Calu3 (cell line): ENCODE measurements at regions not wholly inside any gene's neighbourhood (a gene's known extent, or its start where the extent isn't known, plus 50 kb on each side); places are given as distances from the start of the nearest gene placed in this dataset.

Experiments
- BruUV-seq: library from RNA; stranded (reverse); fragments of 400-500 nt; replicated peaks from 2 replicates; lab custom pipeline; 2021; lab: Mats Ljungman, UMichigan
- CTCF ChIA-PET: fragments of 300-600 bp; sonication (Branson Sonifier 250); formaldehyde crosslinking; loops from one replicate; lab custom pipeline; 2022; ENCODE audit warnings: antibody characterized with exemption; lab: Charles Lee
- DNase-seq: peaks from one replicate; pipeline ENCODE4 v3.0.0; 2022
- H3K27ac Mint-ChIP-seq: one replicate; pipeline ENCODE4 v1.8.0; 2022; ENCODE audit warnings: mixed read lengths; ENCODE audit not compliant: unreplicated experiment
- H3K27me3 Mint-ChIP-seq: one replicate; pipeline ENCODE4 v1.8.0; 2022; ENCODE audit warnings: mixed read lengths; ENCODE audit not compliant: unreplicated experiment
- H3K36me3 Mint-ChIP-seq: one replicate; pipeline ENCODE4 v1.8.0; 2022; ENCODE audit warnings: mild to moderate bottlenecking, moderate library complexity, mixed read lengths; ENCODE audit not compliant: insufficient read depth, unreplicated experiment
- H3K4me1 Mint-ChIP-seq: one replicate; pipeline ENCODE4 v1.8.0; 2022; ENCODE audit warnings: mild to moderate bottlenecking, low read depth, mixed read lengths; ENCODE audit not compliant: unreplicated experiment
- H3K4me3 Mint-ChIP-seq: one replicate; pipeline ENCODE4 v1.8.0; 2022; ENCODE audit warnings: mild to moderate bottlenecking, low read depth, moderate library complexity, mixed read lengths; ENCODE audit not compliant: unreplicated experiment
- H3K9me3 Mint-ChIP-seq: one replicate; pipeline ENCODE4 v1.8.0; 2022; ENCODE audit warnings: low read depth, mixed read lengths; ENCODE audit not compliant: unreplicated experiment
- intact Hi-C: fragments of 100-400 bp; cut with micrococcal nuclease; formaldehyde crosslinking; loops from one replicate; pipeline ENCODE4 v1.10.0; 2022; ENCODE audit not compliant: unreplicated experiment
- TF ChIP-seq, protein P1 (sequence below): fragments of 200-600 bp; IDR thresholded peaks from one replicate; pipeline ENCODE4 v1.8.0; 2022; ENCODE audit warnings: antibody characterized with exemption; ENCODE audit not compliant: unreplicated experiment

DNA sequence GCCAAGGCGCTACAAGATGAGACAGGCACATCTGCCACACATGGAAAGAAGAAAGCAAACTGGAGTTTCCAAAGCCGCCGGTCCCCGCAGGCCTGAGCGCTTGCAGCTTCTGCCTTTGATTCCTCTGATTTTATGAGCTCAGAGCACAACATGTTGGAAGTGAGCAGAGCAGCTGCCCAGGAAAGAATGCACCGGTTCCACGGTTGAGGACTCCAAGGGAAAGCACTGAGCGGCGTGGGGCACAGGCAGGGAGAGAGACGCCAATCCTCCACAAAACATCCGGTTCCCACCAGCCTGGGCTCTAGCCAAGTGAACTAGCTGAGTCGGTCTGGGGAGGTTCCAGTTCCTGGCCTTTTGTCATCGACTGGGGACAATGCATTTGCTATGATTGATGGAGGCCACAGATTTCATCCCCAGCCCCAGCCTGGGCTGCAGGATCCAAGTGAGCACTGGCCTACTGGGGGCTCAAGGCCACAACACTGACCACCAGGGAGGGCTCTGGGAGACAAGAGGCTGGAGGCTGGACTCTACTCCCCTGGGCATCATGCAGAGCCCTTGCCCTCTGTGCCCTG is 253.1 kb upstream of the IRF2BP2 start:
- no peak for DNase-seq
- peaks cover 56% of the 10 kb centered on the region for H3K4me1 Mint-ChIP-seq
- H3K27me3 Mint-ChIP-seq: no peaks in the 10 kb centered on the region
- TF ChIP-seq, protein P1, sequence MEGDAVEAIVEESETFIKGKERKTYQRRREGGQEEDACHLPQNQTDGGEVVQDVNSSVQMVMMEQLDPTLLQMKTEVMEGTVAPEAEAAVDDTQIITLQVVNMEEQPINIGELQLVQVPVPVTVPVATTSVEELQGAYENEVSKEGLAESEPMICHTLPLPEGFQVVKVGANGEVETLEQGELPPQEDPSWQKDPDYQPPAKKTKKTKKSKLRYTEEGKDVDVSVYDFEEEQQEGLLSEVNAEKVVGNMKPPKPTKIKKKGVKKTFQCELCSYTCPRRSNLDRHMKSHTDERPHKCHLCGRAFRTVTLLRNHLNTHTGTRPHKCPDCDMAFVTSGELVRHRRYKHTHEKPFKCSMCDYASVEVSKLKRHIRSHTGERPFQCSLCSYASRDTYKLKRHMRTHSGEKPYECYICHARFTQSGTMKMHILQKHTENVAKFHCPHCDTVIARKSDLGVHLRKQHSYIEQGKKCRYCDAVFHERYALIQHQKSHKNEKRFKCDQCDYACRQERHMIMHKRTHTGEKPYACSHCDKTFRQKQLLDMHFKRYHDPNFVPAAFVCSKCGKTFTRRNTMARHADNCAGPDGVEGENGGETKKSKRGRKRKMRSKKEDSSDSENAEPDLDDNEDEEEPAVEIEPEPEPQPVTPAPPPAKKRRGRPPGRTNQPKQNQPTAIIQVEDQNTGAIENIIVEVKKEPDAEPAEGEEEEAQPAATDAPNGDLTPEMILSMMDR: no peak
- peaks cover 10% of the 10 kb centered on the region for H3K36me3 Mint-ChIP-seq
- H3K4me3 Mint-ChIP-seq: no peak overlapping the region
- BruUV-seq: no TSS peak
- intact Hi-C loops: loop anchor here (5.0 kb wide), 1 partner anchor 251 kb away; the partner anchor contains the start of gene IRF2BP2
- H3K27ac Mint-ChIP-seq: no peak overlapping the region
- H3K9me3 Mint-ChIP-seq: no peaks in the 10 kb centered on the region
- CTCF ChIA-PET: interaction anchor here (0.5 kb wide), 1 partner anchor 16 kb away, joined by 4 read pairs; no protein-coding TSS in a partner anchor

DNA sequence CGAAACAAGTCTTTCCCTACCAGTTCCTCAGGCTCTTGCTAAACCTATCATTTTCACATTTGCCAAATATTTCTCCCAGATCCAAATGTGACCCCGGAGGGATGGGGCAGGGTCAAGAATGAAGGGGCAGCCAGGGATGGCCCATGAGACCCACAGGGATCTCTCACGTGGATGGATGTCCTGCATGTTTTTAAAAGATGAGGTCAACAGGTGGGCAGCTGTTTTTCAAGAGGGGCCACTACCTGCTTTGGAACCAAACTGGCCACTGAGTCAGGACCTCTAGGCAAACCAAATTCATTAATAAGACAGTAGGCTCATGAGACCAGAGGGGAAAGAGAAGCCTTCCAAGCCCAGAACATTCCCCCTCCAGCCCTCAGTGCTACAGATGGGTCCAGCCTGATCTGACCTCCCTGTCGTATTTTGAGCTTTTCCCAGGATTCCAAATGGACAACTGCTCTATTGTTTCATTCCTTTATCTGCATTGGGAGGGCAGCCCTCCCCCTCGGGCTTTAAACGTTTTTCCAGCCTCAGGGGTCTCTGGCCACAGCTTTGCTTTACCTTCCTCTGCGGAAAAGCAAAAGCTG is 252.5 kb upstream of the IRF2BP2 start:
- Mint-ChIP-seq H3K27me3 (no peaks in the 10 kb centered on the region), H3K4me1 (peaks cover 55% of the 10 kb centered on the region), H3K36me3 (peaks cover 10% of the 10 kb centered on the region), H3K4me3 (no peak overlapping the region), H3K27ac (no peak overlapping the region), H3K9me3 (no peaks in the 10 kb centered on the region)
- no peak for DNase-seq
- TF ChIP-seq, protein P1: no peak
- intact Hi-C loops: loop anchor here (5.0 kb wide), 1 partner anchor 250 kb away; the partner anchor contains the start of gene IRF2BP2
- BruUV-seq: no TSS peak
- CTCF ChIA-PET: interaction anchor here (0.6 kb wide), 1 partner anchor 234 kb away, joined by 4 read pairs; no protein-coding TSS in a partner anchor

DNA sequence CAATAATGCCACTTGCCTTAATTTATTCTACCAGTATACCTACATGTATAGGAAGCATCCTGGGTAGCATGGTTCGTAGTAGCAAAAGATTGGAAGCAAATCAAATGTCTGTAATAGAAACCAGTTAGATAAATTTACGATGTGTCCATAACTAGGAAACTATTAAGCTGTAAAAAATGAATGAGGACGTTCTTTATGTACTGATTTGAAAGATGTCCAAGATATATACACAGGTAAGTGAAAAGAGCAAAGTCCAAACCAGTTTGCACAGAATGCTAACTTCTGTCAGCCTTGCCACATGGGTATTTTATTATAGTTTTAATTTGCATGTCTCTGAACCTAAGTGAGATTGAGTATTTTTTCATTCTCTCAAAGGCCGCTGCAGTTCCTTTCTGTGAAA is 251.8 kb upstream of the IRF2BP2 start:
- H3K9me3 Mint-ChIP-seq: no peaks in the 10 kb centered on the region

DNA sequence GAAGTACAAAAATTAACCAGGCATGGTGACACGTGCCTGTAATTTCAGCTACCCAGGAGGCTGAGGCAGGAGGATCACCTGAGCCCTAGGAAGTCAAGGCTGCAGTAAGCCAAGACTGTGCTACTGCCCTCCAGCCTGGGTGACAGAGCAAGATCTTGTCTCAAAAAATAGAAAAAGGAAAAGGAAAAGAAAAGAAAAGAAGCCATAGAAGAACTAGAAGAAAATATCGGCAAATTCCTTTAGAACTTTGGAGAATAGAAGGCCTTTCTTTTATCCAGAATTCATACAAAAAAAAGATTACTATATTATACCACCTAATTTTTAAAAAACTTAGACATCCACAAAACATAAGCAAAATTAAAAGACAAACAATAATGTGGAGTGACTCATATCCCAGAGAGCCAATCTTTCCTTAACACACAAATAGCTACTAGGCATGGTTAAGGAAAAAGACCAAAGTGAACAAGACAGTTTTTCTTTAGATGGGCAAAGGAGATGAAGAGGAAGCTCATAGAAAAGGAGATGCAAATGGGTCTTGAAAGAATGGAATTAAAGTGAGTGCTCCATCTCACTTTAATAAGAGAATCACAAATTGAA is 251.1 kb upstream of the IRF2BP2 start:
- DNase-seq: no peak
- Mint-ChIP-seq H3K4me1 (peaks cover 42% of the 10 kb centered on the region), H3K4me3 (peak overlapping the region; percentile 10), H3K36me3 (peaks cover 3% of the 10 kb centered on the region), H3K27me3 (no peaks in the 10 kb centered on the region), H3K27ac (peak overlapping the region; percentile 18), H3K9me3 (no peaks in the 10 kb centered on the region)
- TF ChIP-seq, protein P1: no peak
- BruUV-seq: no TSS peak
- CTCF ChIA-PET: interaction anchor here (0.6 to 1.0 kb wide), 2 partner anchors 47 to 137 kb away, joined by 3 to 4 read pairs; no protein-coding TSS in a partner anchor
- intact Hi-C loops: loop anchor here (5.0 kb wide), 1 partner anchor 249 kb away; the partner anchor contains the start of gene IRF2BP2

More for the DNA sequence above, 251.8 kb upstream of the IRF2BP2 start:
- no peaks in the 10 kb centered on the region for H3K27me3 Mint-ChIP-seq
- intact Hi-C loops: loop anchor here (5.0 kb wide), 1 partner anchor 249 kb away; the partner anchor contains the start of gene IRF2BP2
- H3K4me3 Mint-ChIP-seq: peak overlapping the region; percentile 10
- TF ChIP-seq, protein P1: no peak
- peaks cover 48% of the 10 kb centered on the region for H3K4me1 Mint-ChIP-seq
- BruUV-seq: no TSS peak
- H3K27ac Mint-ChIP-seq: peak overlapping the region; percentile 18
- CTCF ChIA-PET: interaction anchor here (0.6 to 1.0 kb wide), 3 partner anchors 46 to 234 kb away, joined by 3 to 4 read pairs (median 4); no protein-coding TSS in a partner anchor
- no peak for DNase-seq
- H3K36me3 Mint-ChIP-seq: peaks cover 10% of the 10 kb centered on the region
